Peyer's patch (tissue), 4 donors: ENCODE measurements at regions not wholly inside any gene's neighbourhood (a gene's known extent, or its start where the extent isn't known, plus 50 kb on each side); places are given as distances from the start of the nearest gene placed in this dataset.

Experiments used
- CTCF ChIP-seq, 6 experiments: fragments of 450-650 bp in 4 of 6; fragments of 200-600 bp in 2 of 6; sonication (generic) in 1 of 6; IDR thresholded peaks; one replicate each; pipeline ENCODE4 v1.5.1; 2017 to 2019; ENCODE audit warnings: antibody characterized with exemption in 6 of 6, mild to moderate bottlenecking in 3 of 6, moderate library complexity in 1 of 6
- POLR2A ChIP-seq, 2 donors: fragments of 450-650 bp; IDR thresholded peaks; one replicate each; pipeline ENCODE4 v1.5.1; 2017; ENCODE audit warnings: antibody characterized with exemption in 2 of 2, mild to moderate bottlenecking in 2 of 2, moderate library complexity in 2 of 2

GRCh38 chr13:88107570-88107969 is 436.4 kb downstream of the SLITRK5 start:
- TF ChIP-seq CTCF (IDR thresholded peaks at IDR 0.05) (no peak), POLR2A (IDR thresholded peaks at IDR 0.05) (no peak)
